Testis (tissue), 2 donors: ENCODE measurements at regions not wholly inside any gene's neighbourhood (a gene's known extent, or its start where the extent isn't known, plus 50 kb on each side); places are given as distances from the start of the nearest gene placed in this dataset.

Experiments used
- POLR2A ChIP-seq: fragments of 450-650 bp; IDR thresholded peaks from one replicate; pipeline ENCODE4 v1.6.1; 2017; ENCODE audit warnings: antibody characterized with exemption, mild to moderate bottlenecking, moderate library complexity
- TF ChIP-seq, protein P1 (sequence below), 3 experiments: fragments of 450-650 bp in 2 of 3; fragments of 200-600 bp in 1 of 3; sonication (generic) in 1 of 3; IDR thresholded peaks; one replicate each; pipeline ENCODE4 v1.5.1; 2016 to 2019; ENCODE audit warnings: antibody characterized with exemption in 3 of 3, mild to moderate bottlenecking in 2 of 3, moderate library complexity in 1 of 3

DNA sequence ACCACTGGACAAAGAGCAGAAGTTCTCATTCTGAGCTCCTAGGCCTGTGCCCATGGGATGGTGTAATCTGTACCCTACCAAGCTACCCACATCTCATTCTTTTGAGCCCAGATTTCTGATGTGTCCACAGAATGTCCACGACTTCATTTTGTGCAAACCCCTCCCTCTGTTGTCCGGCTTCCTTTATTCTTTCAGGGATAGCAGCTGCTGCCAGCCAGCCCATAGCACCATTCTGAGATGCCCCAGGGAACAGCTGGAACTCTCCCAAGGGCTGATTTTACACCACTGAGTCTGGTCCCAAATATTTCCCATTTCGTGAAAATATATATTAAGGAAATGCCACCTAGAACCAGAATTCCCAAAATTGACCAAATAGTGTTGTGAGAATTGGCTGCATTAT lies 236.6 kb downstream of the SATB1 start:
- TF ChIP-seq, protein P1, sequence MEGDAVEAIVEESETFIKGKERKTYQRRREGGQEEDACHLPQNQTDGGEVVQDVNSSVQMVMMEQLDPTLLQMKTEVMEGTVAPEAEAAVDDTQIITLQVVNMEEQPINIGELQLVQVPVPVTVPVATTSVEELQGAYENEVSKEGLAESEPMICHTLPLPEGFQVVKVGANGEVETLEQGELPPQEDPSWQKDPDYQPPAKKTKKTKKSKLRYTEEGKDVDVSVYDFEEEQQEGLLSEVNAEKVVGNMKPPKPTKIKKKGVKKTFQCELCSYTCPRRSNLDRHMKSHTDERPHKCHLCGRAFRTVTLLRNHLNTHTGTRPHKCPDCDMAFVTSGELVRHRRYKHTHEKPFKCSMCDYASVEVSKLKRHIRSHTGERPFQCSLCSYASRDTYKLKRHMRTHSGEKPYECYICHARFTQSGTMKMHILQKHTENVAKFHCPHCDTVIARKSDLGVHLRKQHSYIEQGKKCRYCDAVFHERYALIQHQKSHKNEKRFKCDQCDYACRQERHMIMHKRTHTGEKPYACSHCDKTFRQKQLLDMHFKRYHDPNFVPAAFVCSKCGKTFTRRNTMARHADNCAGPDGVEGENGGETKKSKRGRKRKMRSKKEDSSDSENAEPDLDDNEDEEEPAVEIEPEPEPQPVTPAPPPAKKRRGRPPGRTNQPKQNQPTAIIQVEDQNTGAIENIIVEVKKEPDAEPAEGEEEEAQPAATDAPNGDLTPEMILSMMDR (IDR thresholded peaks at IDR 0.05): no peak
- TF ChIP-seq POLR2A: no peak
